ENCODE measurements at regions not wholly inside any gene's neighbourhood (a gene's known extent, or its start where the extent isn't known, plus 50 kb on each side); places are given as distances from the start of the nearest gene placed in this dataset.
"Not testable (repeated sequence)": the region's sequence is repeated elsewhere in the genome, so short reads cannot be mapped to it uniquely, and the experiment has no call there.

DNA sequence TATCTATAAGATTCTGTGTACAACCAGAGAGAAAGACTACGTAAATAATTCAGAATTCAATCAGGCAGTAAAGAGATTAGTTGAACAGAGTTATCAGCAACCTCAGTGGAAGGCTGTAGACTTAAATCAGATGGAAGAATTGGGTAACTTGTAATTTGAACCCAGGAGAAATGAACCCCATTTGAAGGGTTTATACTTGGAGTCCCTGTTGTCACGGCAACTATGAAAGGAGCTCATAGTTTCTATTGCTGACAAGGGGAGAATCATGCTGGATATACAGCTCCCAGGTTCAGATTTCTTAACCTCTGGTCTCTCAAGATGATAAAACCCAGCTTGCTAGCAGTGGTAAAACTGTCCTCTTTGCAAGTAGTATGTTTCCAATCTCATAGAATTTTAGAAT is 54.4 kb upstream of the BMP4 start:
- DNase-seq (ENCODE audit: low read depth) = no peak

DNA sequence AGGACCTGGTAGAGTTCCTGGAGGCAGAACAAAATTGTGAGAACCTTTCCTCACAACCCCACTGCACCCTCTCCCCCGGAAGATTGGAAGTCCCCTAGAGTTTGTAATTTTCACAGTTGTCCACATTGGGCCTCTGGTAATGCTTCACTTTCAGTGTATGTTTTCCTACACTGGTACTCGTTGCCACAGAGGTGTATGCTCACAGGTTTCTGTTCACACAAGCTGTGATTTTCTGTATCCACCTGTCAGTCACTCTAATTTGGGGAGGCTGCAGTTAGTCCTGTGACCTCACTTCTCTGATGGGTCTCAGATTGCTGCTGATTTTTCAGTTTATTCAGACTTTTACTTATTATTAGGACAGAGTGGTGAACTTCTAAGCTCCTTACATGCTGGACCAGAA is 66.4 kb upstream of the BMP4 start:
- no peak for DNase-seq (ENCODE audit: low read depth)

DNA sequence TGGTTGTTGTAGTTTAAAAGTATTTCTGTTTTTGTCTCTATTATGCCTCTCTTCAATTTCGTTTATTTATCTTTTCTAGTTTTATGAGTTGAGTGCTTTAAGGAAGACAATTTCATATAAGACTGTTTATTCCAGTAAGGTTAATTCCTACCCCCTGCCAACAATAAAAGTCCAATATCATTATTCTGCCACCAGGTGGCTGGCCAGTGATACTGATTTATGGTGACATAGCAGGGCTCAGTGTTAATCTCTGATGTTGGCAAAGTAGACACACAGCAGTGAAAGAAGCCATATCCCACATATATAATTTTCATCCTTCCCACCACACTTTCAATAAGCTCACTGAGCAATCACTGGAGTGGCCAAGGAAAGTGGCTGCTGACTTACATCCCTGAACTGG is 69.0 kb upstream of the BMP4 start:
- DNase-seq (ENCODE audit: low read depth) = no peak

DNA sequence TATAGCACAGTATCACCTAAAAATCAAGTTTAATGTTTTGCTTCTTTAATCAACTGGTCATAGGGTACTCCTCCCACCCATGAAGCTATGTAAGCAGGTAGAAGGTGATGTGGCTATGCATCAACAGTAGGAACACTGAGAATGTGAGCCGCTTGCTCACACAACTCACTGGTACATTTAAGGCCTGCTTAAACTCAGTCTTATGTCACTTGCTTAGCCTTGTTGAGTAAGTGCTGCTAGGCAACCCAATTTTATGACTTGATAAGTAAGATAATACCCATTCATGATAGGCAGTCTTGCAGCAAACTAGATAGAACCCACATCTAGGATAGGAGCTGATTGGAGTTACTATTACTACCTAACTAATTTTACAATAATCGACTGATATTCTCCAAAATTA is 70.0 kb upstream of the BMP4 start:
- DNase-seq (ENCODE audit: low read depth) = no peak

DNA sequence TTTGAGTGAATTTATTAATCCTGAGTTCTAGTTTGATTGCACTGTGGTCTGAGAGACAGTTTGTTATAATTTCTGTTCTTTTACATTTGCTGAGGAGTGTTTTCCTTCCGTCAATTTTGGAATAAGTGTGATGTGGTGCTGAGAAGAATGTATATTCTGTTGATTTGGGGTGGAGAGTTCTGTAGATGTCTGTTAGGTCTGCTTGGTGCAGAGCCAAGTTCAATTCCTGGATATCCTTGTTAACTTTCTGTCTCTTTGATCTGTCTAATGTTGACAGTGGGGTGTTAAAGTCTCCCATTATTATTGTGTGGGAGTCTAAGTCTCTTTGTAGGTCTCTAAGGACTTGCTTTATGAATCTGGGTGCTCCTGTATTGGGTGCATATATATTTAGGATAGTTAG is 74.4 kb upstream of the BMP4 start:
- not testable (repeated sequence) for DNase-seq (ENCODE audit: low read depth)

DNA sequence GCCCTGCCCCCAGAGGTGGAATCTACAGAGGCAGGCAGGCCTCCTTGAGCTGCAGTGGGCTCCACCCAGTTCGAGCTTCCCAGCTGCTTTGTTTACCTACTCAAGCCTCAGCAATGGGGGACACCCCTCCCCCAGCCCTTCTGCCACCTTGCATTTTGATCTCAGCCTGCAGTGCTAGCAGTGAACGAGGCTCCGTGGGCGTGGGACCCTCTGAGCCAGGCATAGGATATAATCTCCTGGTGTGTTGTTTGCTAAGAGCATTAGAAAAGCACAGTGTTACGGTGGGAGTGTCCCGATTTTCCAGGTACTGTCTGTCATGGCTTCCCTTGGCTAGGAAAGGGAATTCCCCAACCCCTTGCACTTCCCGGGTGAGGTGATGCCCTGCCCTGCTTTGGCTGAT is 76.7 kb upstream of the BMP4 start:
- DNase-seq (ENCODE audit: low read depth) = not testable (repeated sequence)

DNA sequence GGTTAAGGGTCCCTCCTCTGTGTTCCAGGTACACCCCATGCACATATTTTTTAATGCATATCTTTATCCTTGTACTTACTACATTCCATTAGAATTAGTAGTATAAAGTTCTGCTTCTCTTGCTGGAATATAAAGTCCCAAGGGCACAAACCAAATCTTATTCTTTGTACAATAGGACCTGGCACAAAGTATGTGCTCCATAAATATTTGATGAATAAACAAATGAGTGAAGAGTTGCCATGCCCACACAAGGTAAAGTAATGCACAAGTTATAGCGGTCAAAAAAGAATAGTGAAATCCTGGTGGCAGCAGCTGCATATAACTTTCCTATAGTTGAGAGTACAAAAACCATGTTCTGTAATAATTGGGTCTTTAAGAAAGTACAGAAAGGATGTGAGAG is 82.1 kb upstream of the BMP4 start:
- no peak for DNase-seq (ENCODE audit: low read depth)

DNA sequence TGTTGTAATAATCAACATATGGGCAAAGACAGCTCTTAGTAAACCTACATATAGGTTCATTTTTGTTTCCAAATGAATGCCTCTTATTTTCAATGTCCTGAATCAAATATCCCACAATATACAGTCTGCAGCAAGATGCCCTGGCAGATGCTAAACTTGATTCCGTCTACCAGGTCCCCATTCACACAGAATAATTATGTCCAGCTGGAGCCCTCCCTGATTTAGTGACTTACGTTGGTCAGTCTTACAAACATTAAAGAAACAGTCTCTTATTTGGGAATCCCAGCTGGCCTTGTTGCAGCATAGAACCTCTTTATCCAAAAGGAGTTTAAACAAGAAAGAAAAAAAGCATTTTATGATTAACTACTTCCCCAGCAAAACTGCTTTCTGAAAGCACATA is 82.7 kb upstream of the BMP4 start:
- DNase-seq (ENCODE audit: low read depth) = no peak

DNA sequence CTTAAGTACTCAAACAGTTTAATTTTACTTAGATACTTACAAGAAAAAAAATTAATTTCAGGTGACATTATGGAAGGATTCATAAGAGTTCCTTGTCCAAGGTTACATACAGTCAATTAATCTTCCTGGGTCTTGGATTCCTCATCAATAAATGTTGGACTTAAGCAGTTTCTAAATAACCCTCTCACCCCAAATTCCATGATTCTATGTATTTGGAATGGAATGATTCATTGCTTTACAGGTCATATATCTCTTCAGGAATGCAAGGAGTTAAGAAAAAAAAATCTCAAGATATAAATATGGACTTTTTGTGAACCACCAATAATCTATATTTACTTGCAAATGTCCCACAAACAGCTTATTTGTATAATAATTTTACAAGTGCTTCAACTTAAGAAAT is 84.2 kb upstream of the BMP4 start:
- no peak for DNase-seq (ENCODE audit: low read depth)

DNA sequence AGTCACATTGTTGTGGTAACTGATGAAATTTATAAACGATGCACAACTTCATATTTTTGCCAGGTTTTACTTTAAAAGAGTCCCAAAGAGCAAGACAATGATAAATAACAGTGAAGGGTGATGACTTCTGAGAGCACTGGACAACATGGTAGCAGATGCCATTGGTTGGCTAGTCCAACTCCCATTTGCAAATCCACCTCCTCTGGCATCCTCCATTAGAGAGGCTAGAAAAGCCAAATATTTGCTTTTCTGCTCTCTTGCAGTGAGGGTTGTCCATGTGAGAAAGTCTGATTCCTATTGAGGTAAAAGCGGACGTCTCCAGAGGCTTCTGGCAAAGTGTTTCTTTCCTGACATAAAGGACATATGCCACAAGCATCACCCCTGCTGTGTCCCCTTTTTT is 89.6 kb upstream of the BMP4 start:
- no peak for DNase-seq (ENCODE audit: low read depth)

DNA sequence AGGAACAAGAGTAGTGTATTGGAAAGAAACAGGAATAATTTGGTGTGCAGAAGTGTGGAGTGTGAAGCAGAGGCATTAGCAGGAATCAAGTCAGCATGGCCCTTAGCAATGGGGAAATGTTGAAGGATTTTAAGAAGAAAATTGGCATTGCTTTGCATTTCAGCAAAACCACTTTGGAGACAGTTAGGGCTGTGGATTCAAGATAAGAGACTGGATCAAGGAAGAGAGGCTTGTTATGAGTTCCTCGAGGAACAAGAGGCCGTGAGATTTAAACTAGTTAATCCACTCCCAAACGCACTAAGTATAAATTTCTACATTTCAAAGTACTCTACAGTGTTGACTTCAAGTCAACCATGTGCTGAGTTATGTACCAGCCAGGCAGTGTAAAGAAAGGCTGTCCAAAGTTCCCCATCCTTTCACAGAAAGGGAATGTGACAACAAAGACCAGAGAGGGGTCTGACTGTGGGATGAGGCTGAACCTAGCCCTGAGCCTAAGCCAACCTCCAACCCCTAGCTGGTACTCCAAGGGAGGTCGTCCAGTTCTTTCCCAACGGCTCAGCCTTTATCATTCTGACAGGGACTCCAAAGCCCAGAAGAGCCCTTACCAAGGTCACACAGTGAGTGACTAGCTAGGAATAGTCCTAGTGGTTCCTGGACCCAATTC is 91.2 kb upstream of the BMP4 start:
- DNase-seq (ENCODE audit: low read depth) = no peak

DNA sequence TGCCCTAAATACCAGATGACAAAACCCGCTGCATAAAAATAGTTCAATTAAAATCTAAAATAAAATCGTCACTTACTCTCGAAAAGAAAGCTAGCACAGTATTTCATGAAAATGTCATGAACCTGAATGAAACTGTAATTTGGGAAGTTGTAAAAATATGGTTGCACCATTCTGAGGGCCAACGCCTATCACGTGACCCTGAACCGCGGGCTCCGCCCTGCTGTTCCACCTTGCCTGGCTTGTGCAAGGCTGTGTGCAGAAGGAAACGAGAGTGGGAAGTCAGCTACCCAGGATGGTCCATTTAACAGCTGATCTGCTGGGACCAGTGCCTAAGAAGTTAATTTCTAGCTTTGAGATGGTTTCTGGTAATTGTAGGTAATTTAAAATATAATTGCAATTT is 91.7 kb upstream of the BMP4 start:
- no peak for DNase-seq (ENCODE audit: low read depth)

DNA sequence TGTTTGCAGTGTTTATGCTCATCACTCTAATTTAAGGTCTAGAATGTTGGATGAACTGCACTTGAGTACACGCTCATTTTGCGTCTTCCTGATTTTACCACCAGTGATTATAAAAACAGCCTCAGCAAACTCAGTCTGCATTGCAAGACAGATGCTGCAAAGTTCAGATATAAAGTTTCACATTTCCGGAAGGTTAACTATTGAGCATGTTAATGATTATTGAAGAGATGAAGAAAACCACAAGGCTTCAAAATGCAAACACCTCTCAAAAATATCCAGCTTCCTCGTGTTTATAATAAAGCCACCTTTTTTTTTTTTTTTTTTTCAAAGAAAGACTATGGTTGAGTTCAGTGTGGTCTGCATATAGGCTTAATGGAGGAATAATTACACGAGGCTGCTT is 92.1 kb upstream of the BMP4 start:
- no peak for DNase-seq (ENCODE audit: low read depth)

DNA sequence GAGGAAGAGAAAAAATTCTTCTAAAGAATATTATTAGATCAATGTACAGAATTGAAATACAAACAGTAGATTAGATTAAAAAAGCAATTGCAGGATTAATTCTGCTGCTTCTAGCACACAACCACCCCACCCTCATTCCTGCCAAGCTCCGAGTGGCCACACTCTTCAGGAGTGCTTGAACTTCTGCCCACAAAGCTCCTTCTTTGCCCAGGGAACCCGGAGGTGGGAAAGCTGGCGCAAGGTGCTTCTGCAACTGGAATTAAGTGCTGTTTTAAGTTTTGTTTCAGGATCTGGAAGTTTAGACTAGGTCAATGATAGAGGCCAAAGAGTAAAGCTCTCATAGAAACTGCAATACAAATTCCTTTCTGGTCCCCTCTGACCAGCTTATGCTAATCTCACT is 94.1 kb upstream of the BMP4 start:
- no peak for DNase-seq (ENCODE audit: low read depth)

DNA sequence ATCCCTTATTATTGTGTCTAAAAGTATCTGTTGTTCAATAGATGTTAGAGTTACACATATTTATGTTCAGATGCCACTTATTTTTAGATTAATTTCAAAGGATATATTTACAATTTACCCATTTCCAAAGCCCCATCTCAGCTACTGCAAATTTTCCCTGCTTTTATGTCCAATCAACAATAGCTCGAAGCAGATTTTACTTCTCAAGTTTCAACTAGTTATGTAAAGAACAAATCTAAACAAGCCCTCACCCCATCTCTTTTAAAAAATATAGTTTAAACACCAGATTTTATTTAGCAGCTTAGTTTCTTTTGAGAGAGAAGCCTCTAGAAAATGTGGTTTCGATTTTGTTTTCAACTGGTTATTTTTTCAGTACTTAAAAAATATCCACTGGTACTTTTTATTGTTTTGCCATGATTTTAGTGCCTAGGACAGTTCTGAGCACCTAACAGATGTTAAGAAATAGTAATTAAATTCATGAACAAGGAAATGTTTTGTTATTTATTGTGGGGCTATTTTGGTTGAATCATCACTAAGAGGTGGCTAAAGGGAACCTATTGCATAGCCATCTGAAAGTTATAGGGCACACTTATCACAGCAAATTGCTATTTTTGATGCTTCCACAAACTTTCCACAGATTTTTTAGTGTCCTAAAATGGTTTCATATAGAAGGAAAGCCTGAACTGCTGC is 96.2 kb upstream of the BMP4 start:
- DNase-seq (ENCODE audit: low read depth) = no peak

DNA sequence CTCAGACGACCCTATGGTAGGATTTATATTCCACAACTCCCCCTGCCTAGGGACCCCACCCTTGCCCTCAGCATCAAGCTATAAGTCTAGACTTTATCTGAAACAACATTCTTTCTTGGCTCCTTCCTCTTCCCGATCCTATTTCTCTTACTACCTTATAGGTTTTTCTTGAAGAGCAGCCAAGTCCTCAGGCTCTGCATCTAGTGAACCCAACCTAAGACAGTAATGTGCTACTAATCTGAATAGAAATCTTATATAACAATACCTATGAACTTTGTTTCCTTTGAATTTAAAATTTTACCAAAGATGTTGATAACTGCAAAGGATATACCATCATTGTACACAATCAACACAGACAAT is 96.7 kb upstream of the BMP4 start:
- no peak for DNase-seq (ENCODE audit: low read depth)

DNA sequence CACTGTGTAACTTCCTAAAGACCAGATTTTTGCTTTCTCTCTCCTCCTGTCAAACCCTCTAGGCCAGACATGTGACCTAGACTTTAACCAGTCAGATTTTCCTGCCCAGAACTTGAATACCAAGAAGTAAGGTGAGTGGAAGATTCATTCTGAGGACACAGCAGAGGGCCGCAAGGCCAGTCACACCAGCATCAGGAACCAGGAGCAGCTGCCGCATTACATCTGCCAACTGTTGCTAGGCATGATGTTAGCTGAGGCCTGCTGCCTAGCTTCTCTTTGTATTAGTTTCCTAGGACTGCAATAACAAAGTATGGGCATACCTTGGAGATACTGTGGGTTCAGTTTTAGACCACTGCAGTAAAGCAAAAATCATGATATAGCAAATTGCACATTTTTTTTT is 101.9 kb upstream of the BMP4 start:
- no peak for DNase-seq (ENCODE audit: low read depth)

DNA sequence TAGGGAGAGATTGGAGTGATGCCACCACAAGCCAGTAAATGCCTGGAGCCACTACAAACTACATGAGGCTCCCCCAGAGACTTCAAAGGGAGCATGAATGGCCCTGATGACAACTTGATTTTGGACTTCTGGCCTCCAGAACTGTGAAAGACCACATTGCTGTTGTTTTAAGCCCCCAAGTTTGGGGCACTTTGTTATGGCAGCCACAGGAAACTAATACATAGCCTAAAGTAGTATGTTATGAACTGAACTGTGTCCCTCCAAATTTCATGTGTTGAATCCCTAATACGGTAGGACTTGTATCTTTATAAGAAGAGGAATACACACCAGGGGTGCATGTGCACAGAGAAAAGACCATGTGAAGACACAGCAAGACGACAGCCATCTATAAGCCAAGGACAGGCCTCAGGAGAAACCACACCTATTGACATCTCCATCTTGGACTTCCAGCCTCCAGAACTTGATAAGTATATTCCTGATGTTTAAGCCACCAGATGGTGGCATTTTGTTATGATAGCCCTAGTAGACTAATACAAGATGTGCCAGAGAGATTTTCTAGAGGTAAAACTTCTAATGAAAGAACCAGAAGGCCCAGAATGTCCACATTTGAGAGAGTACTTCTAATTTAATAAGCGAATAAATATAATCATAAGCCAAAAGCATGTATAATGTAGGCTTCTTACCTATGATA is 127.1 kb upstream of the BMP4 start:
- no peak for DNase-seq (ENCODE audit: low read depth)

DNA sequence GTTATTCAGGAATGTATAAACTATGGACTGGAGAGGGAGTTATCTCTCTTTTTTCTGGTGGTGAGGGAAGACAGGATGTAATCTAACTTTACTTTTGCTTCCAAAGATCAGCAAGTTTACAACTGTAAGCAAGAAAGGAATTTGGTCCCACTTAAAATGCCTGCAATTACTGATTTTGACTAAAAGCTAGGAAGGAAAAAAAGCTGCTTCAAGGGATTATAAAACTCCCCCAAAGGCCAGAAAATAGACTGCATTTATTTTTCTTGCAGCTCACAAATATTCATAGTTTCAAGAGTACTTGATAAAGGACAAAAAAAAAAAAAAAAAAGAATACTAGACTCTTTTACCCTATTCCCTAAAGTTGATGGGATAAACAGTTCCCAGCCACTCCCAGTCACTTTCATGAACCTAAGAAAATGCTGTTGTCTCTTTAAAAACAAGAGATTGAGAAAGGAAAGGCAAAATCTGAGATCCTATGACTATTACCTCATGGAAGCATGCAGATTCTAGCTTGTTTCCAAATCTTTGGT is 128.7 kb upstream of the BMP4 start:
- no peak for DNase-seq (ENCODE audit: low read depth)

DNA sequence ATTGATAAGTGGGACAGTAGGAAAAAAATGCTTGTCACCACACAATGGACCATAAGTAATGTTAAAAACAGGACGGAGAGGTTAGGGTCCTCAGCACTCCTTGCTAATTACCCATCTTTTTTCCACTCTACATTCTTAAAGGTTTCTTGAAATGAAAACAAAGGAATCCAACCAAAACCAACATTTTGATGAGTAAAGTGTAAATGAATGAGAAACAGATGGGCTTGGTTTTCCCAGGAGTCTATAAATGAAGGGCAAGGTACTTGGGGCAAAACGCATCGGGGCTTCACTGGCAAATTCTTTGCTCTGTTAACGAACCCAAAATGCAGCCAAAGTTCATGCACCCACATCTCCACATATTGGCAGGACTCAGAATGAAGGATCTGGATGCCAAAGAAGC is 129.2 kb upstream of the BMP4 start:
- DNase-seq (ENCODE audit: low read depth) = no peak

DNA sequence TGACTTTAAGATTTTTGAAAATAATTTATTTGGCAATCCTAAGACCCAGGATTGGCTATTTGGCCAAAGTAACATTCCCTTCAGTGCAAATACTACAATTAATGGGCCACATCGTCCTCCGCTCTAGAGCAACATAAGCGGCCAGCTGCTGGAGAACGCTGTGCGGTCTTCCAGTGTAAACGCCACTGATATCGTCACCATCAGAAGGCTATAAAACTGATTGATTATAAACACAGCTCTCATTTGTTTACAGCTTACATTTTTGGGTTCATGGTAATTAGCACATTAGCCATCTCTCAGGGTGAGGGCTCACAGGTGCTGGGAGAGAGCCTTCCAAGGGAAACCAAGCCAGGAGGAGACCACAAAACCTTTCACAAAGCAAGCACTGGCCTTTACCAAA is 130.1 kb upstream of the BMP4 start:
- no peak for DNase-seq (ENCODE audit: low read depth)

DNA sequence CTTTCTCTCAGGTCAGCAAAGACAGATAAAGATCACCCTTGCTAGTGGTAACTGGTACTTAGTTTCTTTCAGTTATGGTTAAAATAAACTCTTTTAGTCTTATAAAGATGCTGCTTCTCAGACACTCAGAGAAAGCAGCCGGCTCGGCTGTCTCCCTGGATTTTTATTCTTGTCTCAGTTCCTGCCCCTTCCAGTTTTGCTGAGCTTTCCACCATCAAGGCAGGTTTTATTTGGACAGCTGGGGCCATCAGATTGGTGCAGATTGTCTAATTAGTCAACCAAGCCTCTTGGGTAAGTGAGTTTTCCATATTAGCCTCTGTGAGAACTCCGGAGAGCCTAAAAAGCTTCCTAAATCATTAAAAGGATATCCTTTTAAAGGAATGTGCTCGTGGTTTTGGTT is 130.8 kb upstream of the BMP4 start:
- no peak for DNase-seq (ENCODE audit: low read depth)

DNA sequence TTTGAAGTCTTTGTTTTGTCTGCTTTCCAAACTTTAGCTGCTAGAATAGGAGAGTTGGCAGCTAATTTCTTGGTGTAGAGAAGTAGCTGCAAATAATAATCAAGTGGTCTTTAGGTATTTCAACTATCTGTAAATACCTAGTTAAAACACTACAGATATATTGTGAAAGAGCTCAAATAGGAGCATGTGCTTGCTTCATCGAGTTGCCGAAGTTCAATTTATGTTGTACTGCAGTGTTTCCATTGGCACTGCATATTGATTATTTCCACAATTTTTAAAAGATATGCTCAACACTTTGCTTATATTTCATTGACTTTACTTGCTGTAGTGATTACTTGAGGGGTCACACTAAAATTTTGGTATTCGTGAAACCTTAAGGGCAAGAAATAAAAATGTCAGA is 131.6 kb upstream of the BMP4 start:
- no peak for DNase-seq (ENCODE audit: low read depth)
